ENCODE measurements at regions not wholly inside any gene's neighbourhood (a gene's known extent, or its start where the extent isn't known, plus 50 kb on each side); places are given as distances from the start of the nearest gene placed in this dataset.

DNA sequence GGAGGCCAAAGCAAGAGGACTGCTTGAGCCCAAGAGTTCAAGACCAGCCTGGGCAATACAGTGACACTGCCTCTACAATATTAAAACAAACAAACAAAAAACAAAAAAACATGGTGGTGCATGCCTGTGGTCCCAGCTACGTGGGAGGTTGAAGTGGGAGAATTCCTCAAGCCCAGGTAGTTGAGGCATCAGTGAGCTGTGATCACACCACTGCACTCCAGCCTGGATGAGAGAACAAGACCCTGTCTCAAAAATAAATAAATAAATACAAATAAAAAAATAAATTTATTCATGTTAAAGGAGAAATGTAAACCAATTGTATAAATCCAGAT, 200.6 kb downstream of the BCHE start:
- TF ChIP-seq, protein P1, sequence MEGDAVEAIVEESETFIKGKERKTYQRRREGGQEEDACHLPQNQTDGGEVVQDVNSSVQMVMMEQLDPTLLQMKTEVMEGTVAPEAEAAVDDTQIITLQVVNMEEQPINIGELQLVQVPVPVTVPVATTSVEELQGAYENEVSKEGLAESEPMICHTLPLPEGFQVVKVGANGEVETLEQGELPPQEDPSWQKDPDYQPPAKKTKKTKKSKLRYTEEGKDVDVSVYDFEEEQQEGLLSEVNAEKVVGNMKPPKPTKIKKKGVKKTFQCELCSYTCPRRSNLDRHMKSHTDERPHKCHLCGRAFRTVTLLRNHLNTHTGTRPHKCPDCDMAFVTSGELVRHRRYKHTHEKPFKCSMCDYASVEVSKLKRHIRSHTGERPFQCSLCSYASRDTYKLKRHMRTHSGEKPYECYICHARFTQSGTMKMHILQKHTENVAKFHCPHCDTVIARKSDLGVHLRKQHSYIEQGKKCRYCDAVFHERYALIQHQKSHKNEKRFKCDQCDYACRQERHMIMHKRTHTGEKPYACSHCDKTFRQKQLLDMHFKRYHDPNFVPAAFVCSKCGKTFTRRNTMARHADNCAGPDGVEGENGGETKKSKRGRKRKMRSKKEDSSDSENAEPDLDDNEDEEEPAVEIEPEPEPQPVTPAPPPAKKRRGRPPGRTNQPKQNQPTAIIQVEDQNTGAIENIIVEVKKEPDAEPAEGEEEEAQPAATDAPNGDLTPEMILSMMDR (IDR thresholded peaks at IDR 0.05) = no peak
- TF ChIP-seq POLR2A (IDR thresholded peaks at IDR 0.05) (no peak), EP300 (IDR thresholded peaks at IDR 0.05) (no peak)
